HG03280 (cell line): ENCODE measurements at regions not wholly inside any gene's neighbourhood (a gene's known extent, or its start where the extent isn't known, plus 50 kb on each side); places are given as distances from the start of the nearest gene placed in this dataset.

Source experiments
- ATAC-seq: cut with Tn5 transposase; IDR thresholded peaks from one replicate; pipeline ENCODE4 v1.9.1; 2021; ENCODE audit warnings: mild to moderate bottlenecking, moderate library complexity; ENCODE audit not compliant: unreplicated experiment

- no peak for ATAC-seq
Measured at GRCh38 chr12:93197067-93197593, 180.6 kb upstream of the NUDT4 start.

DNA sequence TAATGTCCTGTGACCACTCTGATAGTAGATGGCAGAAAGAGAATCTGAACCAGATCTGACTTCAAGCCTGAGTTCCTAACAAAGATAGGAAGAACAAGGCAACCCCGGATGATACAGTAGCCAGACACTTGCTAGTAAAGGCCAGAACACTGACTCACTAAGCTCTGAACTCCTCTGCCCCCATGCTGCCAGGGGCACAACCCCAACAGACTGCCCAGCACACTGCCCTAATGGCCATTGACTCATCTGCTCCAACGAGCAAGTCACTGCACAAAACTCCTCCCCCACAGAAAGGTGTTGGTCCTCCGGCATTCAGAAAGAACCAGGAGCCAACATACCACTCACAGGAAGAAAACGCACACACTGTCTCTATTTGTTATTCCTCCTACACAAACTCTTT is 179.6 kb upstream of the NUDT4 start:
- ATAC-seq, result no peak

DNA sequence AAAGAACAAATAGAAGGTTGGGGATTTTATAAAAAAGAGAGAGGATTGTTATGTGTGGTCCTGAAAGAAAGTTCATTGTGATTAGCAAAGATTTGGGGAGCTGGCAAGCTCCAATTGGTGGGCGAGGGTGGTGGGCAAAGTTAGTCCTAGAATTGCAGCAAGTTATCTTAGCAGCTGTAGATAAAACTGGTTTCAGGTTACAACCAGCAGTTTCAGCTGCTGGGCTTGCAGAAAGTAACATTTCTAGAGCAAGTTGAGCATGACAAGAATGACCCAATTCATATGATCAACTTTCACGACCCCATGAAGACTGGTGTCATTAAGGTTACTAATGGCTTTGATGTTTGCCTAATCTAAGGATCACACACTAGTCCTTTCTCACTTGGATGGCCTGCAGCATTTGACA is 177.9 kb upstream of the NUDT4 start:
- ATAC-seq, result no peak

DNA sequence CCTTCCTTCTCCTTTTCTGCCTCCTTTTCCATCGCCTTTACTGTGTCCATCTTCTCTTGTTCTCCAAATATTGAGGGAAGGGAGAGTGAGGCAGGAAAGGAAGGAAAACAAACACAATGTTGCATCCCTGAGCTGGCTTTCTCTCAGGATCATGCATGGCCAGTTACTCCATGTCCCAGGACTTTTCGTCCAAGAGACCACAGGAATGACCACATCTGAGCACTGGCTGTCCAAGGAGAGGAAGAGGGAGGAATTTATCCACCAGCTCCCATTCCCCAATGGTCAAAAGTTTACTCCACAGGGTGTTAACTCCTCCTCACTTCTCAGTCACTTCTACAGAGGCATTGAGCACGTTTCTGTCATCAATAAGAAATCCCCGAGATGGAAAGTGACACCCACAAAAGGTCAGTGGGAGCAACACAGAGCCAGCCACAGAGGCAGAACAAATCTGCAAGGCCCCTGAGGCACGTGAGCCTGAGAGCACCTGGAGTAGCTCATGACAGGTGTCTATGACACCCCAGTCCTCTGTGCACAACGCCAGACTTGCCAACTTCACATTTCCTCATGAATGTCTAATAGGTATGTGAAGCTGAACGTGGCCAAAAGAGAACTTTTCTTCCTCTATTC is 177.3 kb upstream of the NUDT4 start:
- ATAC-seq, result no peak

DNA sequence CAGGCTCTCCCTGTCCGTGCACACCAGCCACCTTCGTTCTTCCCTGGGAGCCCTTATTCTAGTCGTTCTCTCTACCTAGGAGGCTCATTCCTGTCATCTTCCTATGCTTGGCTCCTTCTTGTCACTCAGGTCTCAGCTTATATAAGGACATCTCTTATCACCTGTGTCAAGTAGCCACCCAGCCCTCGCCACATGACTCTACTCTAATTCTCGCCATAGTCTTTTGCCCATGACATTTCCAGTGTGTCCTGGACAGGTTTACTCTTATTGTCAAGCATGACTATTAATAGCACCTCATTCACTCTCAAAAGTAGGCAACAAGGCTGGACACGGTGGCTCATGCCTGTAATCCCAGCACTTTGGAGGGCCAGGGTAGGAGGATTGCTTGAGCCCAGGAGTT is 175.7 kb upstream of the NUDT4 start:
- ATAC-seq, result no peak

- ATAC-seq, result no peak
Measured at GRCh38 chr12:93202688-93203087, 175.0 kb upstream of the NUDT4 start.

DNA sequence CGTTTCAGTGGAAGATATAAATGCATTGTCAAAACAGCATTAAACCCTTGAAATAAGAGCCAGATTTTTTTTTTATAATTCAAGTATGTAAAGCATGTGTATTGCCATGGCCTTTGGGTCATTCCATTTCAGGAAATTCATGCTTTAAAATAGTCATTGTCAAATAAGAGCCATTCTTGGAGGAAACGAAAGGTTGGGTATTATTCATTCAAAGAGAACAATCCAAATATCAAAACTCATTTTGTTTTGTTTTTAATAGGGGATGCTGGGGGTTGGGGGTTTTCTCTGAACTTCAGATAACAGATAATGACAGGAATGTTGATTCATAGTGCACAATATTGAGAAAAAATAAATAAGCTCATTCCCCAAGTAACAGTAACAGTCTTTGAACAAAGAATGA is 174.4 kb upstream of the NUDT4 start:
- ATAC-seq, result no peak

- ATAC-seq, result no peak
Measured at GRCh38 chr12:93204896-93205295, 172.8 kb upstream of the NUDT4 start.

GRCh38 chr12:93205361-93205760 is 172.4 kb upstream of the NUDT4 start:
- no peak for ATAC-seq

GRCh38 chr12:93208011-93208410 is 169.7 kb upstream of the NUDT4 start:
- no peak for ATAC-seq

- ATAC-seq, result no peak
Measured at GRCh38 chr12:93214523-93215289, 163.0 kb upstream of the NUDT4 start.

DNA sequence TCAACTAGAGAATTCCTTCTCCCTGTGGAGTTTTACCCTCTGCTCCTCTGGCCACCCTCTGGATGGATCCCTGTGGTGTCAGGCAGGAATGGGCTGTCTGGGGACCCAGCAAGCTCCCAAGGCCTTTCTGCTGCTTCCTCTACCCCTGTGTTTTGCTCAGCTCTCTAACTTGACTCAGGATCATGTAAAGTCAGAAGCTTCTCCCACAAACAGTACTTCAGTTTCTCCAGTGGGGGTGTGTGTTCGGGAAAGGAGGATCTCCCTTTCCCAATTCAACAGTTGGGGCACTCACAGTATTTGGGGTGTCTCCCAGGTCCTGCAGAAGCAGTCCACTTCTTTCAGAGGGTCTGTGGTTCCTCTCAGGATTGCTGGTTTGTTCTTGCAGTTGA is 162.4 kb upstream of the NUDT4 start:
- ATAC-seq, result no peak

- no peak for ATAC-seq
Measured at GRCh38 chr12:93219947-93220346, 157.8 kb upstream of the NUDT4 start.

- ATAC-seq, result no peak
Measured at GRCh38 chr12:93221841-93222240, 155.9 kb upstream of the NUDT4 start.

GRCh38 chr12:93223440-93224426 is 154.0 kb upstream of the NUDT4 start:
- ATAC-seq, result no peak

GRCh38 chr12:93225094-93225493 is 152.6 kb upstream of the NUDT4 start:
- no peak for ATAC-seq

GRCh38 chr12:93226361-93226760 is 151.4 kb upstream of the NUDT4 start:
- no peak for ATAC-seq

DNA sequence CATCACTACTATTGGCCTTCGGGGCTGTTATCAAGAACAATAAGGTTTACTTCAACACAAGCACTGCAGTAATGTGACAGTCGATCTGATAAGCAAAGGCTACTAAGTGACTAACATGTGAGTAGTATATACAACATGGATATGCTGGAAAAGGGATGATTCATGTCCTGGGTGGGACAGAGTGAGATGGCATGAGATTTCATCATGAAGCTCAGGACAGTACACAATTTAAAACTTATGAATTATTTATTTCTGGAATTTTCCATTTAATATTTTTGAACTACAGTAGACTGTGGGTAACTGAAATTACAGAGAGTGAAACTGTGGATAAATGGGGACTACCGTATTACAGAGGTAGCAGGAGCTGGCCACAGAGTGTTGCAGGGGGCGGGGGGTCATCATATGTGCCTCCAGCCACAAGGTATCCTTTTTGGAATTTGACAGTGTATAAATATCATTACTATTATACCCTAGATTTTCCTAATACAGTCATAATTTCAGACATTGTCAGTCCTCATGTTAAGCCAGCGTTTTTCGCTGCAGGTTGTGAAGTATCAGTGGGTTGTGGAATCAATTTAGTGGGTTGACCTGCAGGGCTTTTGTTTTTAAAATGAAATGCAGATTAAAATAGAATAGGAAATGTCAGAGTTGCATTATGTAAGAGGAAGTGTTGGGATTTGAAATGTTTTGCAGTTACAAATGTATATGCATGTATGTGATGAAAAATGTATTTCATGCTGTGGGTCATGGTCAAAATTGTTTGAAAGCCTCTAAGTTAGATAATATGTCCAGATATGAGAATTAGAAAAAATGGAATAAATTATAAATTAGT is 148.0 kb upstream of the NUDT4 start:
- ATAC-seq, result no peak

- no peak for ATAC-seq
Measured at GRCh38 chr12:93230326-93230720, 147.4 kb upstream of the NUDT4 start.

GRCh38 chr12:93231938-93232337 is 145.8 kb upstream of the NUDT4 start:
- ATAC-seq, result no peak
